ENCODE measurements at regions not wholly inside any gene's neighbourhood (a gene's known extent, or its start where the extent isn't known, plus 50 kb on each side); places are given as distances from the start of the nearest gene placed in this dataset.

DNA sequence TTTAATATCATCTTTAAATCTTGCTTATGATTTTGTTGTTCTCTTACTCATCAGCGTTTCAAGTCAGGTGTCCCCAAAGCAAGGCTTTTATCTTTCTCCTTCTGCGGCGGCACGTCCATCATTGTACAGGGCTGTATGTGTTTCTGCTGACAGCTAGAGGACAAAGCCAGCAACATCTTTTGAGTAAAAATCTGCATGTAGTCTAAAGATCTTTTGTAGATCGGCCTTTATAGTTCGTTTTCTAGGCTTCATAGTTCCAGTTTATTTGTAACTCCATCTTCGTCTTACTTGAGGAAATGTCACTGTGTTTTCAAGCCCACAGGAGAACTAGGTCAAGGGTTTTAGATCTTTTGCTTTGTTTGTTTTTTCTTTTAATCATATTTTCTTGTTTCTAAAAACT lies 211.4 kb upstream of the TOPAZ1 start:
- intact Hi-C loops (cut with DNase I, micrococcal nuclease): no loop called here
- ATAC-seq (no peak), DNase-seq (no peak)

- intact Hi-C loops (cut with DNase I, micrococcal nuclease): no loop called here
- no peak for DNase-seq
- no peak for ATAC-seq
These were observed 210.9 kb upstream of the TOPAZ1 start for GRCh38 chr3:44030687-44031305.

DNA sequence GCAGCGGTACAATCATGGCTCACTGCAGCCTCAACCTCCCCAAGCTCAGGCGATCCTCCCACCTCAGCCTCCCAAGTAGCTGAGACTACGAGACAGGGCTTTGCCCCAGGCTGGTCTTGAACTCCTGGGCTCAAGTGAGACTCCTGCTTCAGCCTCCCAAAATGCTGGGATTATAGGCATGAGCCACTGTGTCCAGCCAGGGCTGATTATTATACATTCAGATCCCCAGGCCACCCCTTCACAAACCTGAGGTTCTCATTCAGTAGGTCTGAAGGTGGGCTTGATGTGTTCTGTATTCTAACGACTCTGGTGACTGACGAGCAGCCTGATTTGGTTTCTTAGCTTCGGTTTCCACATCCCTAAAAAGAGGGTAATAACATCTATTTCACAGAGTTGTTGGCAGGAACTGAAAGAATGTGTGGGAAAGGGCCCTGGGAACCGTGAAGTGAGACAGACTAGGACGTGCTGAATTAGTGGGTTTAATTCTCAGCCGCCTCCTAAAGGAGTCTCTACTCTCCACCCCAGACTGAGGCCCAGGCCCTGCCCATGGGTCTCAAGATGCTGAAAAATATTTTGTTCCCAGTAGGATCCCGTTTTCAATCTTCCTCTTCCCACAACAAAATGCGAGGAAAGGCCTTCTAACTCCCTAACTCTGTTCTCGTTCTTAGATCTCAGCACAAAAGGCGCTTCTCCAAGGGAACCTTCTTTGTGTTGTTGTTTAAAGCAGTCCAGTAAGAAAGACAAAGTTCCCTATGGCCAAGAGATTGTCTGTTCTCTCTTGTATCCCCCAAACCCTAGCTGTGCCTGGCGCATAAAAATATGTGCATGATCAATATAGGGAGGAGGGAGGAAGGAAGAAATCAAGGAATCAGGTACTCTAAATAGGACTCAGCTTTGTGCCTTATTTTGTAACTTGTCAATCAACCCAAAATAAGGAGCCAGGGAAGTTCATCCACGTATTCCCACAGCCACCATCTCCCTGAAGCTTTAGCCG lies 210.0 kb upstream of the TOPAZ1 start:
- no peak for DNase-seq
- intact Hi-C loops (cut with DNase I, micrococcal nuclease): no loop called here
- ATAC-seq: no peak

- intact Hi-C loops (cut with DNase I, micrococcal nuclease): no loop called here
- DNase-seq: no peak
- no peak for ATAC-seq
These were observed 209.2 kb upstream of the TOPAZ1 start for GRCh38 chr3:44032487-44032886.

- ATAC-seq (no peak), DNase-seq (no peak)
- intact Hi-C loops (cut with DNase I, micrococcal nuclease): no loop called here
These were observed 208.6 kb upstream of the TOPAZ1 start for GRCh38 chr3:44033123-44033522.

DNA sequence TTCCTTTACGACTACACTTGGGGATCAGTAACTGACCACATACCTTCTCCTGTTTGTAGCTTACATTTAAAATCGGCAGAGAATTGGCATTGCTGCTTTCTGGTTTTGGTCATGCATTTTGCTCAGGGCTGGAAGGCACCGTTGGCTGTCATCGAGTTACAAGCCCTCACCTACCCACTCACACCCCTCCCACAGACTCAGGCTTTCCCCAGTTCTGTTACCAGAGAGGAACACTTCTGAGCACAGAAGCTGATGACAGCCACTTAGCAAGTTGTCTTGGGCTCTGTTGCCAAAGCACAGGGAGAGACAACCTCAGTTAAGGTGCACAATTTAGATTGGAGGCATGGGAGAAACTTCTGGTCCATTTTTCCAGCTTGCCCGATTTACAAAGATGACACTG lies 204.8 kb upstream of the TOPAZ1 start:
- intact Hi-C loops (cut with DNase I, micrococcal nuclease): no loop called here
- ATAC-seq: no peak
- DNase-seq: no peak

DNA sequence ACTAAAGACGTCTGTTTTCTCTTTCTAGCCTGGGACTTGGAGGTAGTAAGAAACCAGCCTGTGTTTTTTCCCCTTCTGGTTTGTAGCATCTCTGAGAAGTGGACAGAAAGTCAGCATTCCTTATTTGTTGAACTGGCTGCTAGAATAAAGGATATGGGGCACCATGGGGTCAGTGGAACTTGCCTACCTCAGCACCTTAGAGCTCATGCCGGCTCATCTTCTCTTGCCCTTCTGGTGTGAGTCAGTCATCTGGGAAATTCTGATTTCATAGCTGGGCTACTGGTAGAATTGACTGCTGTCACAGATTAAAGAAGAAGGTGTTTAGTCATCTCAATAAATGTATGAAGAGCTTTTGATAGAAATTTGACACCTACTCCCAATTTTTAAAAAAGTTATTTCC lies 202.7 kb upstream of the TOPAZ1 start:
- intact Hi-C loops (cut with DNase I, micrococcal nuclease): no loop called here
- DNase-seq (no peak), ATAC-seq (no peak)

DNA sequence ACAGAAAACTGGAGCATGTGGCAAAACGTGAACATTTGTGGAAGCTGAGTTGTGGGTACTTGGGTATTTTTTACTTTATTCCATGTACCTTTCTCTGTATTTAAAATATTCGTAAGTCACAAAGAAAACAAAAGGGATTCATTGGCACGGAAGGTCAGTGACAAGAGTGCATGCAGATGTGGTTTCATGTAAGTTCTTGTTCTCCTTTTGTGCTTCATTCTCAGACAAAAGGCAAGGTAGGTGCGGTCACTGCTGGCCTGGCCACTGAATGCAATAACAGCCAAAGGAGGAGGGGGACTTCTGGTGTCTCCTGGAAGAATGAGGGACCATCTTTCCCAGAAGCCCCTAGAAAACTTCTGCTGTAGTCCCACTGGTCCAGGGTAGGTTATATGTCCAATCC lies 200.0 kb upstream of the TOPAZ1 start:
- intact Hi-C loops (cut with DNase I, micrococcal nuclease): no loop called here
- no peak for DNase-seq
- no peak for ATAC-seq

DNA sequence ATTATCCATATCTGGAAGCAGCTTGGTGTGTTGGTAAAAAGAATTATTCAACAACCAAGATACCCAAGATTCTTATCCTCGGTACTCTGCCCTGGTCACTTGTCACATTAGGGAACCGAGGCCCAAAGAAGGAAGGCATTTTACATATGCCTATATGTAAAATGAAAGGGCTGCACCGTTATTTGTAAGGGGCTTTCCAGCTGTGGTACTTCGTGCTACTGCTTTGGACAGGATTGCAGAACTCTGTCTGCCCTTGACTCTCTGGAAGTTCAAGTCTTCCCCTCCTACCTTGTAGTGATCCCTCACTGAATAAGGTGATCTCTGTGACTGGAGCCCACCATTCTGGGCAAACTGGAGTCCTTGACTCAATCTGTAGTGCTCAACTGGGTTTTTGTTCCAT lies 198.9 kb upstream of the TOPAZ1 start:
- intact Hi-C loops (cut with DNase I, micrococcal nuclease): no loop called here
- ATAC-seq (no peak), DNase-seq (no peak)

- intact Hi-C loops (cut with DNase I, micrococcal nuclease): loop anchor here in 1 of 2 donors (5.0 kb wide), 1 partner anchor 33 kb away; no protein-coding TSS in a partner anchor
- peak; percentile 58 to 61 for DNase-seq
- peak; percentile 40 for ATAC-seq
These were observed 196.0 kb upstream of the TOPAZ1 start for GRCh38 chr3:44045476-44046275.

GRCh38 chr3:44047796-44048195 lies 193.9 kb upstream of the TOPAZ1 start:
- intact Hi-C loops (cut with DNase I, micrococcal nuclease): loop anchor here in 1 of 2 donors (5.0 kb wide), 1 partner anchor 35 kb away; no protein-coding TSS in a partner anchor
- ATAC-seq (no peak), DNase-seq (no peak)

DNA sequence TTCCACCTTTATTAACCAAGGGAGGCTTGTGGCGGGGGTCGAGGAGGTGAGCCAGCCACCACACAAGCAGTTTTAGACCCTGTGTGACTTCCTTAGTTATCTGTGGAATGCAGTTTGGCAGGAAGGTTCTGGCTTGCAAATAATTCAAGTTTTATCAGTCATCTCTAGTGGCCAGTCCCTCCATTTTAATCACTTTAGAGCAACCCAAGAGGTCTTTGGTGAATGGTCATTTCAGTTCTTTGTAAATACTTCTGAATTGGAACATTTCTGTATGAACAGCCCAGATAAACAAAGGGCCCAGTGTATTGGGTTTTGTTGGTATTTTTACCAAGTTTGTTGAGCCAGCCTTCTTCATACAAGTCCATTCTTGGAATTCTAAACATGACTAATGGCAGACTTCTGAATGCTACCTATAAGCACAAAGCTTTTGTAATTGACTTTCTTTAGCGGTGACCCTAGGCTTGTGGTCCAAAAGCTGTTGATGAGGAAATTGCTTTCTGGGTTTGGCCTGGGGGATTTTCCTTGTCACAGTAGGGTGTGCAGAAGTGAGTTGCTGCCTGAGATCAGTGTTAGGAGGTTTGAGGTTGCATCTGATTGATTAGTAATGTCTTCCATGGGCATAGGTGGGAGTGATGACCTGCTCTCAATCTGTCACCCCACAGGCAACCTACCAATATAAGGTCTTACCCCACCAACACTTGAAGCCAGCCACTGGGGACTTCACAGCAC lies 193.3 kb upstream of the TOPAZ1 start:
- DNase-seq: no peak
- no peak for ATAC-seq
- intact Hi-C loops (cut with DNase I, micrococcal nuclease): loop anchor here in 1 of 2 donors (5.0 kb wide), 1 partner anchor 36 kb away; no protein-coding TSS in a partner anchor

GRCh38 chr3:44048949-44049348 lies 192.7 kb upstream of the TOPAZ1 start:
- no peak for ATAC-seq
- intact Hi-C loops (cut with DNase I, micrococcal nuclease): loop anchor here in 1 of 2 donors (5.0 kb wide), 1 partner anchor 37 kb away; no protein-coding TSS in a partner anchor
- DNase-seq: no peak

- no peak for ATAC-seq
- no peak for DNase-seq
- intact Hi-C loops (cut with DNase I, micrococcal nuclease): no loop called here
These were observed 191.6 kb upstream of the TOPAZ1 start for GRCh38 chr3:44050101-44050500.

- no peak for DNase-seq
- intact Hi-C loops (cut with DNase I, micrococcal nuclease): no loop called here
- no peak for ATAC-seq
These were observed 190.8 kb upstream of the TOPAZ1 start for GRCh38 chr3:44050867-44051266.

GRCh38 chr3:44055951-44056350 lies 185.7 kb upstream of the TOPAZ1 start:
- DNase-seq (no peak), ATAC-seq (no peak)
- intact Hi-C loops (cut with DNase I, micrococcal nuclease): no loop called here

GRCh38 chr3:44056446-44057240 lies 185.0 kb upstream of the TOPAZ1 start:
- ATAC-seq: no peak
- no peak for DNase-seq
- intact Hi-C loops (cut with DNase I, micrococcal nuclease): no loop called here

Measured in left colon (tissue), 2 donors.